ENCODE measurements at regions not wholly inside any gene's neighbourhood (a gene's known extent, or its start where the extent isn't known, plus 50 kb on each side); places are given as distances from the start of the nearest gene placed in this dataset.

DNA sequence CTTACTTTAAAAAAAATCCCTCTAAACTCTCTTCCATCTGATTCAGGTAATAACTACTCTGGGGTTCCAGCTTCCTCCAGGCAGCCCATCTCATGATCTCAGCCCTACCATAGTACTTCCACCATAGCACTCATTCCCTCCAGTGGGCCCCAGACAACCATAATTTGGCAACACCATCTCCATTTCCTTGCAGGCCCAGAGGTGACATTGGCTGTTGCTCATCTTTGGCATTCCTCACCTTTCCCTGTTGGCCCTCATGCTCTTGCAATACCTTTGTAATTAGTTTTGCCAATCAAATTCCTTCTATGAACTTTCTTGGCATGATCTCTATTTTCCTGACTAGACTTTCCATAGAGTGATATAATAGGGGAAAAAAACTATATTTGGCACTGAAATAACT, 60.1 kb downstream of the TAF11L14 start (continued):
- TF ChIP-seq, protein P1, sequence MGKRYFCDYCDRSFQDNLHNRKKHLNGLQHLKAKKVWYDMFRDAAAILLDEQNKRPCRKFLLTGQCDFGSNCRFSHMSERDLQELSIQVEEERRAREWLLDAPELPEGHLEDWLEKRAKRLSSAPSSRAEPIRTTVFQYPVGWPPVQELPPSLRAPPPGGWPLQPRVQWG (CRISPR knock-in tag; IDR thresholded peaks at IDR 0.05; ENCODE audit: borderline replicate concordance, low read depth) = no peak
- TF ChIP-seq, protein P2, sequence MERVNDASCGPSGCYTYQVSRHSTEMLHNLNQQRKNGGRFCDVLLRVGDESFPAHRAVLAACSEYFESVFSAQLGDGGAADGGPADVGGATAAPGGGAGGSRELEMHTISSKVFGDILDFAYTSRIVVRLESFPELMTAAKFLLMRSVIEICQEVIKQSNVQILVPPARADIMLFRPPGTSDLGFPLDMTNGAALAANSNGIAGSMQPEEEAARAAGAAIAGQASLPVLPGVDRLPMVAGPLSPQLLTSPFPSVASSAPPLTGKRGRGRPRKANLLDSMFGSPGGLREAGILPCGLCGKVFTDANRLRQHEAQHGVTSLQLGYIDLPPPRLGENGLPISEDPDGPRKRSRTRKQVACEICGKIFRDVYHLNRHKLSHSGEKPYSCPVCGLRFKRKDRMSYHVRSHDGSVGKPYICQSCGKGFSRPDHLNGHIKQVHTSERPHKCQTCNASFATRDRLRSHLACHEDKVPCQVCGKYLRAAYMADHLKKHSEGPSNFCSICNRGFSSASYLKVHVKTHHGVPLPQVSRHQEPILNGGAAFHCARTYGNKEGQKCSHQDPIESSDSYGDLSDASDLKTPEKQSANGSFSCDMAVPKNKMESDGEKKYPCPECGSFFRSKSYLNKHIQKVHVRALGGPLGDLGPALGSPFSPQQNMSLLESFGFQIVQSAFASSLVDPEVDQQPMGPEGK (CRISPR knock-in tag; IDR thresholded peaks at IDR 0.05) = no peak

DNA sequence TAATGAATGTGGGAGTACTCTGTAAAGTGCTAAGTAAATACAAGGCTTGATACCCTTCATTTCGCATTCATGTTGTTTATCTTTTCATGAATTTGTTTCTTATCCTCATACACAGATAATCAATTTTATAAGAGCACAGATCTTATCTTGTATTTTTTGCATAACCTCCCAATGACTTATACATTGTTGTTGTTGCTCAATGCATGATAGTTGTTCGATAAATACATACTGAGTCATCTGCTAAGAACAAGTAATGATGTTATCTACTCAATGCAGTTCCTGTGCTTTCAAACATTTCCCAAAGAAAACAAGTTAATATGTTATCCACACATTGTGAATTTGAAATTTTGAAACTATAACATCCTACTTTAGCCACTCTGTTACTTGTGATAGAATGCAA, 60.7 kb downstream of the TAF11L14 start:
- POLR2A ChIA-PET = no interaction called here

More for the DNA sequence above, 60.7 kb downstream of the TAF11L14 start:
- TF ChIP-seq HOXA9 (CRISPR knock-in tag; IDR thresholded peaks at IDR 0.05; ENCODE audit: borderline replicate concordance) (no peak), POLR2G (IDR thresholded peaks at IDR 0.05; ENCODE audit: low read depth, low read length) (no peak), MED8 (CRISPR knock-in tag; IDR thresholded peaks at IDR 0.05; ENCODE audit: insufficient replicate concordance) (no peak), ISL2 (CRISPR knock-in tag; IDR thresholded peaks at IDR 0.05) (no peak)
- TF ChIP-seq, protein P3, sequence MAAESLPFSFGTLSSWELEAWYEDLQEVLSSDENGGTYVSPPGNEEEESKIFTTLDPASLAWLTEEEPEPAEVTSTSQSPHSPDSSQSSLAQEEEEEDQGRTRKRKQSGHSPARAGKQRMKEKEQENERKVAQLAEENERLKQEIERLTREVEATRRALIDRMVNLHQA (CRISPR knock-in tag; IDR thresholded peaks at IDR 0.05) = no peak
- in situ Hi-C loops (cut with HindIII; ENCODE audit: extremely low pct_ligation_motif_present, low pct_unique_long_range_greater_than_20kb) = no loop called here
- Histone ChIP-seq H2AFZ (ENCODE audit: low read length) (no peak overlapping the region), H4K20me1 (ENCODE audit: insufficient read depth, low read length) (no peaks in the 10 kb centered on the region), H3K27ac (ENCODE audit: extremely low read length, insufficient read depth, low read length) (no peak overlapping the region), H3K9ac (ENCODE audit: insufficient read depth, low read depth, low read length) (no peak overlapping the region), H3K27me3 (ENCODE audit: control insufficient read depth in 1 of 2, insufficient read depth in 2 of 2, low read length in 2 of 2) (no peaks in the 10 kb centered on the region), H3K4me2 (ENCODE audit: low read depth, low read length) (no peak overlapping the region), H3K36me3 (replicated peaks in 1 of 2; ENCODE audit: control insufficient read depth in 1 of 2, insufficient read depth in 2 of 2, low read length in 2 of 2) (no peaks in the 10 kb centered on the region), H3K4me1 (ENCODE audit: insufficient read depth, low read length) (no peaks in the 10 kb centered on the region), H3K9me3 (ENCODE audit: low read length) (peaks cover 69% of the 10 kb centered on the region), H3K4me3 (replicated peaks in 1 of 3; ENCODE audit: insufficient read depth in 1 of 3, low read depth in 2 of 3, low read length in 3 of 3) (no peak overlapping the region), H3K79me2 (ENCODE audit: insufficient read depth, low read length) (no peaks in the 10 kb centered on the region)
- CTCF ChIA-PET (ENCODE audit: low intra/inter-chr PET ratio, low total read pairs) = no interaction called here
- ATAC-seq (no peak), FAIRE-seq (no peak), DNase-seq (ENCODE audit: low spot score) (no peak)
- WGBS (ENCODE audit: low lambda C conversion rate) = 2% methylated on average over 2 of the region's 2 CpGs
- no TSS peak for BruUV-seq (replicated peaks)
- intact Hi-C loops (cut with micrococcal nuclease; ENCODE audit: unreplicated experiment) = no loop called here

Measured in HepG2 (cell line).